H1 (cell line): ENCODE measurements at regions not wholly inside any gene's neighbourhood (a gene's known extent, or its start where the extent isn't known, plus 50 kb on each side); places are given as distances from the start of the nearest gene placed in this dataset.

ENCODE experiments used
- CTCF ChIA-PET: fragments of 300-600 bp; sonication (Branson Sonifier 250); formaldehyde crosslinking; loops from one replicate; lab custom pipeline; 2021; ENCODE audit not compliant: partially characterized antibody; lab: Charles Lee
- POLR2A ChIA-PET: fragments of 300-600 bp; sonication (Branson Sonifier 250); formaldehyde crosslinking; loops from one replicate; lab custom pipeline; 2021; ENCODE audit warnings: inconsistent platforms; ENCODE audit not compliant: partially characterized antibody; lab: Charles Lee
- DNase-seq, 2 experiments: peaks; one replicate each; pipeline versions ENCODE4 v3.0.0 to v3.0.0-alpha.2; 2010 to 2022; ENCODE audit warnings: low spot score in 2 of 2, low read depth in 1 of 2, mixed read lengths in 1 of 2
- FAIRE-seq: peaks from 2 replicates; lab custom pipeline; 2011; peaks lifted over from hg19 to GRCh38; lab: Jason Lieb, UNC
- H2AFZ ChIP-seq: 2 replicates; pipeline ENCODE4 v1.8.1; 2012; ENCODE audit warnings: low read length, inconsistent platforms
- H2AK5ac ChIP-seq: 2 replicates; pipeline ENCODE4 v1.6.1; 2013; ENCODE audit warnings: low read depth, low read length
- H2BK120ac ChIP-seq: replicated peaks from 2 replicates; pipeline ENCODE3; 2013; ENCODE audit warnings: low read depth, low read length, inconsistent platforms
- H2BK12ac ChIP-seq: 2 replicates; pipeline ENCODE4 v1.6.1; 2013; ENCODE audit warnings: low read depth, low read length
- H2BK15ac ChIP-seq: 2 replicates; pipeline ENCODE4 v1.6.1; 2013; ENCODE audit warnings: low read length
- H2BK20ac ChIP-seq: 2 replicates; pipeline ENCODE4 v1.6.1; 2013; ENCODE audit warnings: low read length
- H2BK5ac ChIP-seq: 2 replicates; pipeline ENCODE4 v1.6.1; 2013; ENCODE audit warnings: low read depth, low read length
- H3K14ac ChIP-seq: 2 replicates; pipeline ENCODE4 v1.6.1; 2013; ENCODE audit warnings: inconsistent platforms; ENCODE audit not compliant: insufficient read length
- H3K18ac ChIP-seq: 2 replicates; pipeline ENCODE4 v1.6.1; 2013; ENCODE audit warnings: low read length; ENCODE audit errors: extremely low read depth
- H3K23ac ChIP-seq: 2 replicates; pipeline ENCODE4 v1.6.1; 2013; ENCODE audit warnings: inconsistent platforms; ENCODE audit not compliant: insufficient read length
- H3K23me2 ChIP-seq: 2 replicates; pipeline ENCODE4 v1.6.1; 2013; ENCODE audit warnings: low read depth, low read length
- H3K27ac ChIP-seq: 2 replicates; pipeline ENCODE4 v1.6.1; 2011; ENCODE audit warnings: low read depth, low read length, inconsistent platforms
- H3K27me3 ChIP-seq, 4 experiments: replicated peaks in 1 of 4; 1 replicate in 1 of 4; 2 replicates in 3 of 4; pipeline versions ENCODE4 v1.6.1 to v1.8.1; 2011 to 2013; ENCODE audit warnings: low read length in 3 of 4, mild to moderate bottlenecking in 3 of 4, inconsistent platforms in 2 of 4, mixed read lengths in 2 of 4, moderate library complexity in 1 of 4; ENCODE audit not compliant: control insufficient read depth in 3 of 4, insufficient read depth in 3 of 4; ENCODE audit errors: extremely low read depth in 1 of 4
- H3K36me3 ChIP-seq, 4 experiments: 2 replicates each; pipeline versions ENCODE4 v1.6.1 to v1.8.1; 2011 to 2013; ENCODE audit warnings: mild to moderate bottlenecking in 4 of 4, low read length in 3 of 4, moderate library complexity in 2 of 4, control low read depth in 1 of 4, inconsistent platforms in 1 of 4; ENCODE audit not compliant: insufficient read depth in 4 of 4, control insufficient read depth in 2 of 4
- H3K4ac ChIP-seq: replicated peaks from 2 replicates; pipeline ENCODE3; 2013; ENCODE audit warnings: low read length, low read depth, mixed read lengths, inconsistent platforms; ENCODE audit not compliant: insufficient read length
- H3K4me1 ChIP-seq, 4 experiments: replicated peaks in 1 of 4; 1 replicate in 1 of 4; 2 replicates in 3 of 4; pipeline versions ENCODE4 v1.6.1 to v1.8.1; 2011 to 2013; ENCODE audit warnings: low read length in 3 of 4, inconsistent platforms in 2 of 4, mixed read lengths in 1 of 4; ENCODE audit not compliant: insufficient read depth in 4 of 4, control insufficient read depth in 3 of 4
- H3K4me2 ChIP-seq, 2 experiments: 2 replicates each; pipeline versions ENCODE4 v1.6.1 to v1.8.1; 2011 to 2013; ENCODE audit warnings: low read depth in 2 of 2, low read length in 2 of 2, control low read depth in 1 of 2, inconsistent platforms in 1 of 2, mild to moderate bottlenecking in 1 of 2; ENCODE audit not compliant: insufficient read depth in 1 of 2
- H3K4me3 ChIP-seq, 4 experiments: fragments of 200-600, 300-600 bp in 1 of 4; sonication (generic), shearing (Covaris generic), sonication (Bioruptor Twin) in 1 of 4; 2 replicates each; pipeline versions ENCODE4 v1.5.1 to v1.8.1; 2011 to 2016; ENCODE audit warnings: low read length in 4 of 4, low read depth in 3 of 4, control low read depth in 2 of 4, inconsistent platforms in 2 of 4, mild to moderate bottlenecking in 2 of 4, mixed read lengths in 1 of 4, moderate library complexity in 1 of 4; ENCODE audit not compliant: insufficient read depth in 2 of 4; ENCODE audit errors: extremely low read depth in 1 of 4
- H3K56ac ChIP-seq: replicated peaks from 2 replicates; pipeline ENCODE3; 2013; ENCODE audit warnings: low read depth, mild to moderate bottlenecking, mixed read lengths, low read length, inconsistent platforms; ENCODE audit not compliant: insufficient read length
- H3K79me1 ChIP-seq: 2 replicates; pipeline ENCODE4 v1.6.1; 2013; ENCODE audit warnings: low read depth, low read length, control low read depth
- H3K79me2 ChIP-seq, 2 experiments: 2 replicates each; pipeline versions ENCODE4 v1.6.1 to v1.8.1; 2012 to 2013; ENCODE audit warnings: low read length in 2 of 2, mild to moderate bottlenecking in 2 of 2, inconsistent platforms in 1 of 2; ENCODE audit not compliant: insufficient read depth in 2 of 2, control insufficient read depth in 1 of 2
- H3K9ac ChIP-seq, 4 experiments: replicated peaks in 1 of 4; 1 replicate in 1 of 4; 2 replicates in 3 of 4; pipeline versions ENCODE4 v1.6.1 to v1.8.1; 2011 to 2013; ENCODE audit warnings: low read depth in 3 of 4, low read length in 3 of 4, control low read depth in 2 of 4, mild to moderate bottlenecking in 2 of 4, moderate library complexity in 2 of 4, inconsistent platforms in 1 of 4; ENCODE audit errors: extremely low read depth in 1 of 4
- H3K9me3 ChIP-seq, 2 experiments: 2 replicates each; pipeline versions ENCODE4 v1.6.1 to v1.8.1; 2012 to 2013; ENCODE audit warnings: mild to moderate bottlenecking in 2 of 2, moderate library complexity in 2 of 2, control low read depth in 1 of 2, inconsistent platforms in 1 of 2, low read depth in 1 of 2, low read length in 1 of 2, mixed read lengths in 1 of 2; ENCODE audit not compliant: insufficient read depth in 2 of 2
- H4K20me1 ChIP-seq, 2 experiments: replicated peaks in 1 of 2; 2 replicates each; pipeline versions ENCODE3 to v1.8.1; 2011 to 2013; ENCODE audit warnings: inconsistent platforms in 2 of 2, low read length in 2 of 2, mild to moderate bottlenecking in 1 of 2; ENCODE audit not compliant: insufficient read depth in 2 of 2, control insufficient read depth in 1 of 2
- H4K5ac ChIP-seq: 2 replicates; pipeline ENCODE4 v1.6.1; 2013; ENCODE audit warnings: low read length, low read depth, mixed read lengths, inconsistent platforms; ENCODE audit not compliant: insufficient read length
- H4K8ac ChIP-seq: 2 replicates; pipeline ENCODE4 v1.8.0; 2013; ENCODE audit warnings: mild to moderate bottlenecking, moderate library complexity, low read length, inconsistent platforms; ENCODE audit not compliant: insufficient read depth; ENCODE audit errors: extremely low read depth
- H4K91ac ChIP-seq: replicated peaks from 2 replicates; pipeline ENCODE3; 2013; ENCODE audit warnings: low read length, mixed read lengths, inconsistent platforms; ENCODE audit not compliant: insufficient read length
- BCL11A ChIP-seq, 2 experiments: IDR thresholded peaks; one replicate each; pipeline ENCODE4 v1.6.1; 2011; ENCODE audit warnings: low read depth in 2 of 2, low read length in 2 of 2, mild to moderate bottlenecking in 2 of 2
- BRCA1 ChIP-seq: IDR thresholded peaks from 2 replicates; pipeline ENCODE4 v1.6.1; 2012; ENCODE audit warnings: low read depth, low read length, improper control_type of control experiment
- JUN ChIP-seq: IDR thresholded peaks from 2 replicates; pipeline ENCODE4 v1.6.1; 2011; ENCODE audit warnings: low read depth, mild to moderate bottlenecking, improper control_type of control experiment, low read length
- NANOG ChIP-seq: IDR thresholded peaks from 2 replicates; pipeline ENCODE4 v1.6.1; 2011; ENCODE audit warnings: low read length, low read depth, mild to moderate bottlenecking, inconsistent platforms; ENCODE audit not compliant: insufficient read depth, poor library complexity, severe bottlenecking
- POLR2A ChIP-seq, 2 experiments: IDR thresholded peaks; 1 replicate in 1 of 2; 2 replicates in 1 of 2; pipeline ENCODE4 v1.6.1; 2011; ENCODE audit warnings: low read depth in 2 of 2, low read length in 2 of 2, mild to moderate bottlenecking in 2 of 2; ENCODE audit errors: control extremely low read depth in 1 of 2
- POU5F1 ChIP-seq: IDR thresholded peaks from 2 replicates; pipeline ENCODE4 v1.6.1; 2011; ENCODE audit warnings: low read depth, mild to moderate bottlenecking, low read length, moderate library complexity
- RBBP5 ChIP-seq: IDR thresholded peaks from 2 replicates; pipeline ENCODE4 v1.7.1; 2012; ENCODE audit warnings: low read depth, mild to moderate bottlenecking, inconsistent platforms, low read length, moderate library complexity, borderline replicate concordance
- SAP30 ChIP-seq: fragments of 300-600 bp; sonication (generic); IDR thresholded peaks from 2 replicates; pipeline ENCODE4 v1.7.1; 2012; ENCODE audit warnings: low read length, moderate library complexity, mild to moderate bottlenecking, inconsistent platforms; ENCODE audit not compliant: insufficient read depth, insufficient replicate concordance
- SIRT6 ChIP-seq: IDR thresholded peaks from one replicate; pipeline ENCODE4 v1.7.1; 2012; ENCODE audit warnings: low read length, inconsistent platforms
- SP2 ChIP-seq: IDR thresholded peaks from 2 replicates; pipeline ENCODE4 v1.6.1; 2012; ENCODE audit warnings: mild to moderate bottlenecking, low read length, inconsistent platforms
- SP4 ChIP-seq: IDR thresholded peaks from 2 replicates; pipeline ENCODE4 v1.6.1; 2012; ENCODE audit warnings: low read length, inconsistent platforms
- TAF7 ChIP-seq: optimal IDR thresholded peaks from 2 replicates; pipeline ENCODE3; 2011; ENCODE audit warnings: low read depth, mild to moderate bottlenecking, inconsistent platforms, low read length, moderate library complexity, borderline replicate concordance
- YY1 ChIP-seq: IDR thresholded peaks from 2 replicates; pipeline ENCODE4 v1.6.1; 2011; ENCODE audit warnings: low read depth, mild to moderate bottlenecking, low read length
- WGBS, 2 experiments: shearing (Covaris generic) in 1 of 2; methylation state at CpG; one replicate each; pipeline versions ENCODE4 v1.1.6 to v1.1.7; 2013 to 2015; ENCODE audit warnings: low lambda C conversion rate in 2 of 2, mixed read lengths in 2 of 2, inconsistent platforms in 1 of 2, low coverage in 1 of 2, missing lambda C conversion rate in 1 of 2; ENCODE audit not compliant: insufficient replicate concordance in 2 of 2, insufficient coverage in 1 of 2, insufficient read length in 1 of 2; ENCODE audit errors: extremely low coverage in 1 of 2, missing lambda C conversion rate in 1 of 2; 5-methylcytosine and 5-hydroxymethylcytosine counted together
- TF ChIP-seq, protein P1 (sequence below), 3 experiments: IDR thresholded peaks; 1 replicate in 2 of 3; 2 replicates in 1 of 3; pipeline versions ENCODE4 v1.5.1 to v1.6.1; 2011; ENCODE audit warnings: low read length in 3 of 3, mild to moderate bottlenecking in 3 of 3, inconsistent platforms in 2 of 3, low read depth in 1 of 3, moderate library complexity in 1 of 3; ENCODE audit not compliant: insufficient read depth in 1 of 3; ENCODE audit errors: control extremely low read depth in 1 of 3

DNA sequence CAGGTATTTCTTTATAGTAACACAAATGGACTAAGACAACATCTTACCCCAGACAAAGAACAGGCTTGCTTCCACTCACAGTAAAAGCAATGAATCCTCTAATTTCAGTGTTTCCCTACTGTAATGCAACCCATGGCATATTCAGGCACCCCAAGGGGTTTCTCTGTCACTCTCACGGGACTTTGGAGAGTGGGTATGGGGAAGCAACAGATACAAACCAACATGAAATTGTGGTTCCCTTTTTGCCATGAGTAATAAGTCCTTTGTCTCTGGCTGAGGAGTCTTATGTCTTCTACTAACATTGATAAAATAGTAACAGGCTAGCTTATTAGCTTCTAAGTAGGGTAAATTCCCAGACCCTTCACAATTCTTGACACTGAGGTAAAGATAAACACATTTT, 51.4 kb upstream of the AOAH start:
- H3K4me1 ChIP-seq, result peaks cover 0 to 5% (median 1%) of the 10 kb centered on the region in 4 experiments; a peak in 1 of 7 replicates
- FAIRE-seq, result no peak
- H3K9me3 ChIP-seq, result no peaks in the 10 kb centered on the region
- no peak overlapping the region for H2BK15ac ChIP-seq
- no peak overlapping the region for H3K23ac ChIP-seq
- no peak overlapping the region for H2AK5ac ChIP-seq
- H3K4me2 ChIP-seq, result no peak overlapping the region
- H3K23me2 ChIP-seq, result no peaks in the 10 kb centered on the region
- no peak overlapping the region for H3K18ac ChIP-seq
- POLR2A ChIA-PET, result no interaction called here
- no peak for DNase-seq
- no peak overlapping the region for H2AFZ ChIP-seq
- no peak overlapping the region for H2BK20ac ChIP-seq
- H4K8ac ChIP-seq, result no peak overlapping the region
- CTCF ChIA-PET, result no interaction called here
- no peak overlapping the region for H2BK12ac ChIP-seq
- no peak overlapping the region for H2BK5ac ChIP-seq
- H3K56ac ChIP-seq, result no peak overlapping the region
- no peak overlapping the region for H3K27ac ChIP-seq
- no peak overlapping the region for H4K5ac ChIP-seq
- no peaks in the 10 kb centered on the region for H3K27me3 ChIP-seq
- H3K9ac ChIP-seq, result no peak overlapping the region
- no peak overlapping the region for H4K91ac ChIP-seq
- no peak overlapping the region for H3K14ac ChIP-seq
- no peak overlapping the region for H3K4me3 ChIP-seq
- H3K79me1 ChIP-seq, result no peaks in the 10 kb centered on the region
- H3K36me3 ChIP-seq, result no peaks in the 10 kb centered on the region; a peak in 1 of 8 replicates
- no peak overlapping the region for H3K4ac ChIP-seq
- no peak overlapping the region for H2BK120ac ChIP-seq
- WGBS, 2 experiments, result 94% methylated on average over 1 of the region's 1 CpG; no CpG with 5 or more reads in 1 of the 2 experiments
- no peaks in the 10 kb centered on the region for H4K20me1 ChIP-seq
- H3K79me2 ChIP-seq, result no peaks in the 10 kb centered on the region
- no peak for TF ChIP-seq BRCA1
- no peak for TF ChIP-seq BCL11A (IDR thresholded peaks at IDR 0.05; ENCODE audit: low read depth in 2 of 2, low read length in 2 of 2)
- no peak for TF ChIP-seq TAF7
- TF ChIP-seq JUN, result no peak
- no peak for TF ChIP-seq SP4
- no peak for TF ChIP-seq RBBP5
- TF ChIP-seq POLR2A (IDR thresholded peaks at IDR 0.05; ENCODE audit: control extremely low read depth in 1 of 2, low read depth in 2 of 2, low read length in 2 of 2), result no peak
- TF ChIP-seq SAP30, result no peak
- no peak for TF ChIP-seq SP2
- TF ChIP-seq YY1, result no peak
- no peak for TF ChIP-seq NANOG
- no peak for TF ChIP-seq POU5F1
- TF ChIP-seq, protein P1, sequence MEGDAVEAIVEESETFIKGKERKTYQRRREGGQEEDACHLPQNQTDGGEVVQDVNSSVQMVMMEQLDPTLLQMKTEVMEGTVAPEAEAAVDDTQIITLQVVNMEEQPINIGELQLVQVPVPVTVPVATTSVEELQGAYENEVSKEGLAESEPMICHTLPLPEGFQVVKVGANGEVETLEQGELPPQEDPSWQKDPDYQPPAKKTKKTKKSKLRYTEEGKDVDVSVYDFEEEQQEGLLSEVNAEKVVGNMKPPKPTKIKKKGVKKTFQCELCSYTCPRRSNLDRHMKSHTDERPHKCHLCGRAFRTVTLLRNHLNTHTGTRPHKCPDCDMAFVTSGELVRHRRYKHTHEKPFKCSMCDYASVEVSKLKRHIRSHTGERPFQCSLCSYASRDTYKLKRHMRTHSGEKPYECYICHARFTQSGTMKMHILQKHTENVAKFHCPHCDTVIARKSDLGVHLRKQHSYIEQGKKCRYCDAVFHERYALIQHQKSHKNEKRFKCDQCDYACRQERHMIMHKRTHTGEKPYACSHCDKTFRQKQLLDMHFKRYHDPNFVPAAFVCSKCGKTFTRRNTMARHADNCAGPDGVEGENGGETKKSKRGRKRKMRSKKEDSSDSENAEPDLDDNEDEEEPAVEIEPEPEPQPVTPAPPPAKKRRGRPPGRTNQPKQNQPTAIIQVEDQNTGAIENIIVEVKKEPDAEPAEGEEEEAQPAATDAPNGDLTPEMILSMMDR (IDR thresholded peaks at IDR 0.05; ENCODE audit: control extremely low read depth in 1 of 3, insufficient read depth in 1 of 3, low read depth in 1 of 3, low read length in 3 of 3), result no peak
- TF ChIP-seq SIRT6, result no peak
